Tongue (tissue), 1 donor: ENCODE measurements at regions not wholly inside any gene's neighbourhood (a gene's known extent, or its start where the extent isn't known, plus 50 kb on each side); places are given as distances from the start of the nearest gene placed in this dataset.
A peak's percentile ranks its signal among the peaks of the same experiment; 100 is the strongest.

Experiments
- DNase-seq: peaks from one replicate; pipeline ENCODE4 v3.0.0-alpha.2; 2015

DNA sequence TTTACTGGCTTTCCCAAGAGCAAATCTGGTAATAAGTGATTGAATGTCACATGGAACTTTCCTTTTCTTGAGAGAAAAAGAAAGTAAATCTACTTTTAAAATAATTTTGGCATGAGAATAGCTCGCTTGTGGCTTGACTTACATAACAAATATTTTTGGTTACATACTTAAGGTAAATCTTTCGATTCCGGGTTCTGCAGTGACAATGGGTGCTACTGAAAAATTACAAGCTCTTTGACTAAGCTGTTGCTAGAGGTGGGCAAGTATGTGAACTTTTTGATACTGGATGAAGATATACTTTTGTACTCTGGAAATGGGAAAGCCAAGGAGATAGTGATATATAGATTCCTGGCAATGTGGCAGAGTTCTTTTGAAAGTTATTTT lies 51.9 kb upstream of the OTOL1 start:
- DNase-seq, result no peak

DNA sequence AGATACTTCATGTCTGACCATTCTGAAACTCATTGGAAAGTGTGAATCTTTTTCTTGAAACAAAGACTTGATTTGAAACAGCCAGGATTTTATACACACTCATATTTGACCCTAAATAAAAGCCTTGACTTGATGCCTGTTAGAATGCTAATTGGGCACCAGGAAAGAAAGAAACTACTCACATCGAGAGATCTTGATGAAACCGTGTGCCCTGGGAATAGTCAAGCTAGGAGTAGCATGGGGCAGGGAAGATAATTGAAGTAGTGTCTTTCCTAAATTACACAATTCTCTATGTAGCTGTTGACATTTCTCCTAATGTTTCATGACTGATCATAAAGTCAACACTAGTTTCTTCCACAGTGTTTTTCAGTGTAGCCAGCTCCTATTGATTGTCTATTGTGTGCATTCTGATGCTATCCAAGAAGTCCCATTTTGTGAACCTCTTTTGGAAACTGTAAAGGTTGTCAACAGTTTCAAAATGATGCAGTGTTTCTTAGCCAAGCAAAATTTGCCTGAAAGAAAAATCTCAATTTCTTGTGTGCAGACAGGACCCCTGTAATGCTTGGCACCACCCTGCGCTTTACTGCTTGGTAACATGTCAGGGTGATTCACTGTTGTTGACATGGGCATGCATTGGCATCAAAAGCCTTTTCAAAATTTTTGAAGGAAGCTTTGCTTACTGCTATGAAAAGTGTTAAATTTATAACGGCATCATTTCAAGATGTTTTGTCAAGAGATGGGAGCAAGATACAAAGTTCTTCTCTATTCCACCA lies 52.5 kb upstream of the OTOL1 start:
- no peak for DNase-seq

DNA sequence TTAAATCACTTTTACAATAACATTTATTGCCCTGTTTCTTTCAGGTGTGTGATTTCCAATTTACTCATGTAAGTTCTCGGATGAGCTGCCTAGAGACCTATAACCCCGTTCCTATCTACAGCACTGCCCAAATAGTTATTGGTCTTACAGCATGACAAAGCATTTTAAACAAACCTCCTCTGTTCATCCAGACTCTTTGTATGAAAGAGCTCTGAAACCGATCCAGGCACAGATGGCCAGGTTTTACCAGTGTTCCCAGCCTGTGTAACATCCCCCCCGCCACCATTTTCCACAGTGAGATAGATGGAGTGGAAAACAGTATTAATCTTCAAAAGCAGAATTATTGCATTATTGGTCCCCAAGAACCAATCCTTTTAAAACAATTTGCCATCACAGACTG lies 59.0 kb upstream of the SPTSSB start:
- DNase-seq, result no peak

DNA sequence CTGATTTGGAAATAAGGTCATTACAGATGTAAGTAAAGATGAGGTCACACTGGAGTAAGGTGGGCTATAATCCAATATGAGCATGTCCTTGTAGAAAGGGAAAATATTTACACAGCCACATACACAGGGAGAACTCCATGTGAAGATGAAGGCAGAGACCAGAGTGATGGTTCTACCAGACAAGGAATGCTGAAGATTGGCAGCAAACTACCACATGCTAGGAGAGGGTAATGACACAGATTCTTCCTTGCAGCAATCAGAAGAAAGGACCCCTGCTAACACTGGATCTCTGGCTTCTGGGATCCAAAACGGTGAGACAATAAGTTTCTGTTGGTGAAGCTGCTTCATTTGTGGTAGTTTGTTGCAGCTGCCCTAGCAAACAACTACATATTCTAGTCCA lies 56.0 kb upstream of the SPTSSB start:
- DNase-seq, result no peak

DNA sequence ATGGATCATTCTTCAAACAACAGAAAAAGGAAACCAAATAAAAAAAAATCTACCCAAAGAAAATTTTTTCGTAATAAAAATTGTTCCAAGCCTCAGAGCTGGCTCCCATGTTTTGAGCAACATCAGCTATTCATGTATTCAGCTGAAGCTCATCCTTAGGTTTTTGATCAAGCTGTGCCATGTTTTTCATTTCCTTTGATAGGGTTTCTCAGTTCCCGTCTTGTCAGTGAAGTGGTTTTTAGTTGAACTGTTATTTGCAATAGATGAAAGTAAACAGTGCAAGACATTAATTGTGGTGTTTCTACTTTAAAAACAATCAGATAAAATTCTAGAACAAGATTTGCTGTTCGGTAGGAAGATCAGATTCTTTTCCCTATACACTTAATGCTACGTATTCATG lies 55.4 kb upstream of the SPTSSB start:
- DNase-seq, result no peak

DNA sequence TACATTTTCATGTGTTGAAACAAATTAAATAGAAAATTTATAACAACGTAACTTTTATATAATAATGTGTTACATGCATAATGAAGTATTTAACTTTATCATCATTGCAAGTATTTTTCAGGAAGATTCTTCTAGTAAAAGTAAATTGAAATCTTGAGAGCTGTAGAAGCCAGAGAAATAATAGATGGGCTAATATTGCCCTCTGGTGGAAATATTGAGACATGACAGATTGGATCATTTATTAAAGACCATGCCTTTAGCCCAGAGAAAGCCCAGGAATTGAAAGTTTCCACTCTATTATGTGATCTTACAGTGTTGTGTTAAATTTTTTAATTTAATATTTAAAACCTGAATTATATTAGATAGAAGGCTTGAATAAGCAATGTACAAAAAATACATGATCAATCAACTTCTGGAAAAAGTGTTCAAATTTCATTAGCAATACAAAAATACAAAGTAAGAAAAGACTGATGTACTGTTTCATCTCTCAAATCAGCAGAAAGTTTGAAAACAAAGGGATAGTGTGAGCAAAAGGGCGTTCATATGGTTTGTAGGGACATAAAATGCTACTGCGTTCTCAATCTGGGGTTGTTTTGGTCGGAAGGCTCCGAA lies 52.7 kb upstream of the SPTSSB start:
- peak; percentile 81 for DNase-seq

DNA sequence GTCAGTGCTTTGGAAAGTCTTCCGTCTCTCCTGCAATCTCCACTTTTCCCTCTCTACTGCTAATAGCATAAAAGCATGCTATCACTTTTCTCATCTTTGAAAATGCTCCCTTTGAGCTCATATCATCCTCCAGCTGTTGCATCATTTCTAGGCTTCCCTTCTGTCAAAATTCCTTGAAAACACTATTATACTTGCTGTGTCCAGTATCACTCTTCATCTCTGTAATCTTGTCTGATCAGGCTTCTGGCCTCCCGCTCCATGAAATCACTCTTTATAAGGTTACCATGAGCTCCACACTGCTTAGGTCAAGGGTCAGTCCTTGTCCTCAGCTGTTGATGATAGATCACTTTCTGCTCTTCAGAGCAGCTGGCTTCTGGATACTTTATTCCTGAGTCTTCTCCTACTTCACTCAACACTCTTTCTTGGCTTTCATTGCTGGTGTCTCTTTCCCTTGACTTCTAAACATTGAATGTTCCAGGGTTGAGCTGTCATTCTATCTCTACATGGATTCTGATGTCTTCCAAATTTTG lies 50.9 kb upstream of the SPTSSB start:
- DNase-seq, result peak; percentile 55
